ENCODE measurements at regions not wholly inside any gene's neighbourhood (a gene's known extent, or its start where the extent isn't known, plus 50 kb on each side); places are given as distances from the start of the nearest gene placed in this dataset.
A peak's percentile ranks its signal among the peaks of the same experiment; 100 is the strongest.

GRCh38 chr1:198387587-198387986 is 152.9 kb downstream of the ATP6V1G3 start:
- intact Hi-C loops (cut with micrococcal nuclease; ENCODE audit: unreplicated experiment) (no loop called here), in situ Hi-C loops (cut with HindIII; ENCODE audit: extremely low pct_ligation_motif_present, low pct_unique_long_range_greater_than_20kb) (no loop called here)
- ChIA-PET CTCF (ENCODE audit: low intra/inter-chr PET ratio, low total read pairs) (no interaction called here), POLR2A (no interaction called here)
- no peaks in the 10 kb centered on the region for H3K36me3 ChIP-seq (replicated peaks in 1 of 2; ENCODE audit: control insufficient read depth in 1 of 2, insufficient read depth in 2 of 2, low read length in 2 of 2)
- H3K27me3 ChIP-seq (ENCODE audit: control insufficient read depth in 1 of 2, insufficient read depth in 2 of 2, low read length in 2 of 2) = no peaks in the 10 kb centered on the region
- no TSS peak for BruUV-seq (replicated peaks)
- H2AFZ ChIP-seq (ENCODE audit: low read length) = no peak overlapping the region
- H3K4me3 ChIP-seq (replicated peaks in 1 of 3; ENCODE audit: insufficient read depth in 1 of 3, low read depth in 2 of 3, low read length in 3 of 3) = no peak overlapping the region
- no peak overlapping the region for H3K4me2 ChIP-seq (ENCODE audit: low read depth, low read length)
- no peak overlapping the region for H3K9ac ChIP-seq (ENCODE audit: insufficient read depth, low read depth, low read length)
- 0% methylated on average over 3 of the region's 3 CpGs for WGBS (ENCODE audit: low lambda C conversion rate)
- DNase-seq (ENCODE audit: low spot score) (peak; percentile 61), FAIRE-seq (no peak), ATAC-seq (peak; percentile 96)
- no peak overlapping the region for H3K27ac ChIP-seq (ENCODE audit: extremely low read length, insufficient read depth, low read length)
- H4K20me1 ChIP-seq (ENCODE audit: insufficient read depth, low read length) = no peaks in the 10 kb centered on the region
- H3K4me1 ChIP-seq (ENCODE audit: insufficient read depth, low read length) = peaks cover 10% of the 10 kb centered on the region; the same call in 1 of the 2 replicates
- no peaks in the 10 kb centered on the region for H3K9me3 ChIP-seq (ENCODE audit: low read length)
- H3K79me2 ChIP-seq (ENCODE audit: insufficient read depth, low read length) = no peaks in the 10 kb centered on the region
- TF ChIP-seq, protein P1, sequence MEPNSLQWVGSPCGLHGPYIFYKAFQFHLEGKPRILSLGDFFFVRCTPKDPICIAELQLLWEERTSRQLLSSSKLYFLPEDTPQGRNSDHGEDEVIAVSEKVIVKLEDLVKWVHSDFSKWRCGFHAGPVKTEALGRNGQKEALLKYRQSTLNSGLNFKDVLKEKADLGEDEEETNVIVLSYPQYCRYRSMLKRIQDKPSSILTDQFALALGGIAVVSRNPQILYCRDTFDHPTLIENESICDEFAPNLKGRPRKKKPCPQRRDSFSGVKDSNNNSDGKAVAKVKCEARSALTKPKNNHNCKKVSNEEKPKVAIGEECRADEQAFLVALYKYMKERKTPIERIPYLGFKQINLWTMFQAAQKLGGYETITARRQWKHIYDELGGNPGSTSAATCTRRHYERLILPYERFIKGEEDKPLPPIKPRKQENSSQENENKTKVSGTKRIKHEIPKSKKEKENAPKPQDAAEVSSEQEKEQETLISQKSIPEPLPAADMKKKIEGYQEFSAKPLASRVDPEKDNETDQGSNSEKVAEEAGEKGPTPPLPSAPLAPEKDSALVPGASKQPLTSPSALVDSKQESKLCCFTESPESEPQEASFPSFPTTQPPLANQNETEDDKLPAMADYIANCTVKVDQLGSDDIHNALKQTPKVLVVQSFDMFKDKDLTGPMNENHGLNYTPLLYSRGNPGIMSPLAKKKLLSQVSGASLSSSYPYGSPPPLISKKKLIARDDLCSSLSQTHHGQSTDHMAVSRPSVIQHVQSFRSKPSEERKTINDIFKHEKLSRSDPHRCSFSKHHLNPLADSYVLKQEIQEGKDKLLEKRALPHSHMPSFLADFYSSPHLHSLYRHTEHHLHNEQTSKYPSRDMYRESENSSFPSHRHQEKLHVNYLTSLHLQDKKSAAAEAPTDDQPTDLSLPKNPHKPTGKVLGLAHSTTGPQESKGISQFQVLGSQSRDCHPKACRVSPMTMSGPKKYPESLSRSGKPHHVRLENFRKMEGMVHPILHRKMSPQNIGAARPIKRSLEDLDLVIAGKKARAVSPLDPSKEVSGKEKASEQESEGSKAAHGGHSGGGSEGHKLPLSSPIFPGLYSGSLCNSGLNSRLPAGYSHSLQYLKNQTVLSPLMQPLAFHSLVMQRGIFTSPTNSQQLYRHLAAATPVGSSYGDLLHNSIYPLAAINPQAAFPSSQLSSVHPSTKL (CRISPR knock-in tag; IDR thresholded peaks at IDR 0.05) = no peak
- TF ChIP-seq TEAD3 (CRISPR knock-in tag; optimal IDR thresholded peaks at IDR 0.05; ENCODE audit: borderline replicate concordance) = peak; percentile 62

DNA sequence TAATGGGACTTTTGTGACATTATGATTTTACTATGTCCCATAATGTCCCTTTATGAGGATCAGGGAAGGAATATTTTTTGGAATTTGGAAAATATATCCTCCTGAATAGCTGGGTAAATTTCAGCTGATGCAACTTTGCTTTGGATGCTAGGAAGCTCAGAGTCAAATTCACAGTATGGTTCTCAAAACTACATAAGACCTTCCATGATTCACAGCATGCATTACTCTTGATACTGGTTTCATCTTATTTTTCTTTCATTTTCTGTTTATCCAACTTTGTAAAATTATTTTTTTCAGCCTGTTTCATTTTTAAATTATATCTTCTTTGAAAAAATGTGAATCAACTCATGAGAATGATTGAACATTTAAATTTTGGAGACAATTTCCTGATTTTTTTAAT is 160.2 kb downstream of the ATP6V1G3 start:
- Histone ChIP-seq H3K79me2 (ENCODE audit: insufficient read depth, low read length) (no peaks in the 10 kb centered on the region), H3K4me1 (ENCODE audit: insufficient read depth, low read length) (no peaks in the 10 kb centered on the region), H3K9me3 (ENCODE audit: low read length) (no peaks in the 10 kb centered on the region), H3K27me3 (ENCODE audit: control insufficient read depth in 1 of 2, insufficient read depth in 2 of 2, low read length in 2 of 2) (no peaks in the 10 kb centered on the region), H2AFZ (ENCODE audit: low read length) (no peak overlapping the region), H3K36me3 (replicated peaks in 1 of 2; ENCODE audit: control insufficient read depth in 1 of 2, insufficient read depth in 2 of 2, low read length in 2 of 2) (no peaks in the 10 kb centered on the region), H3K9ac (ENCODE audit: insufficient read depth, low read depth, low read length) (no peak overlapping the region), H3K27ac (ENCODE audit: extremely low read length, insufficient read depth, low read length) (no peak overlapping the region), H3K4me2 (ENCODE audit: low read depth, low read length) (no peak overlapping the region), H4K20me1 (ENCODE audit: insufficient read depth, low read length) (no peaks in the 10 kb centered on the region), H3K4me3 (replicated peaks in 1 of 3; ENCODE audit: insufficient read depth in 1 of 3, low read depth in 2 of 3, low read length in 3 of 3) (no peak overlapping the region)
- CTCF ChIA-PET (ENCODE audit: low intra/inter-chr PET ratio, low total read pairs) = no interaction called here
- in situ Hi-C loops (cut with HindIII; ENCODE audit: extremely low pct_ligation_motif_present, low pct_unique_long_range_greater_than_20kb) (no loop called here), intact Hi-C loops (cut with micrococcal nuclease; ENCODE audit: unreplicated experiment) (no loop called here)
- FAIRE-seq (no peak), ATAC-seq (no peak), DNase-seq (ENCODE audit: low spot score) (no peak)
- POLR2A ChIA-PET = no interaction called here
- no peak for TF ChIP-seq ZNF841 (CRISPR knock-in tag; IDR thresholded peaks at IDR 0.05; ENCODE audit: borderline replicate concordance)
- TF ChIP-seq ZNF878 (CRISPR knock-in tag; IDR thresholded peaks at IDR 0.05) = no peak
- TF ChIP-seq KDM2A (CRISPR knock-in tag; IDR thresholded peaks at IDR 0.05; ENCODE audit: borderline replicate concordance, low read depth) = no peak
- no peak for TF ChIP-seq ZSCAN20 (CRISPR knock-in tag; IDR thresholded peaks at IDR 0.05; ENCODE audit: borderline replicate concordance)
- TF ChIP-seq ZKSCAN5 (CRISPR knock-in tag; IDR thresholded peaks at IDR 0.05) = no peak
- TF ChIP-seq, protein P2, sequence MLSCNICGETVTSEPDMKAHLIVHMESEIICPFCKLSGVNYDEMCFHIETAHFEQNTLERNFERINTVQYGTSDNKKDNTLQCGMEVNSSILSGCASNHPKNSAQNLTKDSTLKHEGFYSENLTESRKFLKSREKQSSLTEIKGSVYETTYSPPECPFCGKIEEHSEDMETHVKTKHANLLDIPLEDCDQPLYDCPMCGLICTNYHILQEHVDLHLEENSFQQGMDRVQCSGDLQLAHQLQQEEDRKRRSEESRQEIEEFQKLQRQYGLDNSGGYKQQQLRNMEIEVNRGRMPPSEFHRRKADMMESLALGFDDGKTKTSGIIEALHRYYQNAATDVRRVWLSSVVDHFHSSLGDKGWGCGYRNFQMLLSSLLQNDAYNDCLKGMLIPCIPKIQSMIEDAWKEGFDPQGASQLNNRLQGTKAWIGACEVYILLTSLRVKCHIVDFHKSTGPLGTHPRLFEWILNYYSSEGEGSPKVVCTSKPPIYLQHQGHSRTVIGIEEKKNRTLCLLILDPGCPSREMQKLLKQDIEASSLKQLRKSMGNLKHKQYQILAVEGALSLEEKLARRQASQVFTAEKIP (CRISPR knock-in tag; IDR thresholded peaks at IDR 0.05; ENCODE audit: borderline replicate concordance) = no peak
- no peak for TF ChIP-seq PRMT3 (CRISPR knock-in tag; IDR thresholded peaks at IDR 0.05; ENCODE audit: borderline replicate concordance, low read depth)
- TF ChIP-seq DPF2 (CRISPR knock-in tag; IDR thresholded peaks at IDR 0.05; ENCODE audit: borderline replicate concordance, low read depth) = no peak
- TF ChIP-seq ZC3H13 (CRISPR knock-in tag; IDR thresholded peaks at IDR 0.05) = no peak
- no peak for TF ChIP-seq NR1H2 (CRISPR knock-in tag; IDR thresholded peaks at IDR 0.05; ENCODE audit: borderline replicate concordance, low read depth)
- TF ChIP-seq KLF11 (CRISPR knock-in tag; IDR thresholded peaks at IDR 0.05) = no peak
- BruUV-seq (replicated peaks) = no TSS peak

All from HepG2 (cell line).